ENCODE measurements at regions not wholly inside any gene's neighbourhood (a gene's known extent, or its start where the extent isn't known, plus 50 kb on each side); places are given as distances from the start of the nearest gene placed in this dataset.

- ATAC-seq, result no peak
- TF ChIP-seq ZFP3 (CRISPR knock-in tag; IDR thresholded peaks at IDR 0.05) (no peak), RARB (CRISPR knock-in tag; IDR thresholded peaks at IDR 0.05) (no peak), ZC3H10 (CRISPR knock-in tag; IDR thresholded peaks at IDR 0.05) (no peak), ISL1 (CRISPR knock-in tag; IDR thresholded peaks at IDR 0.05) (no peak), SNAI2 (CRISPR knock-in tag; IDR thresholded peaks at IDR 0.05) (no peak), TCF4 (CRISPR knock-in tag; IDR thresholded peaks at IDR 0.05; ENCODE audit: borderline replicate concordance) (no peak), ESRRG (CRISPR knock-in tag; IDR thresholded peaks at IDR 0.05) (no peak), CSRNP3 (CRISPR knock-in tag; IDR thresholded peaks at IDR 0.05) (no peak), PPARA (CRISPR knock-in tag; IDR thresholded peaks at IDR 0.05; ENCODE audit: borderline replicate concordance) (no peak), BACH2 (CRISPR knock-in tag; IDR thresholded peaks at IDR 0.05; ENCODE audit: borderline replicate concordance) (no peak), TOX (CRISPR knock-in tag; IDR thresholded peaks at IDR 0.05; ENCODE audit: borderline replicate concordance) (no peak), ARNTL (CRISPR knock-in tag; IDR thresholded peaks at IDR 0.05; ENCODE audit: borderline replicate concordance, low read depth) (no peak), GLIS3 (CRISPR knock-in tag; IDR thresholded peaks at IDR 0.05) (no peak), CREB5 (CRISPR knock-in tag; IDR thresholded peaks at IDR 0.05; ENCODE audit: low read depth) (no peak), ZNF70 (CRISPR knock-in tag; IDR thresholded peaks at IDR 0.05) (no peak)
Measured at GRCh38 chr7:4434306-4434705, 247.8 kb upstream of the FOXK1 start.

DNA sequence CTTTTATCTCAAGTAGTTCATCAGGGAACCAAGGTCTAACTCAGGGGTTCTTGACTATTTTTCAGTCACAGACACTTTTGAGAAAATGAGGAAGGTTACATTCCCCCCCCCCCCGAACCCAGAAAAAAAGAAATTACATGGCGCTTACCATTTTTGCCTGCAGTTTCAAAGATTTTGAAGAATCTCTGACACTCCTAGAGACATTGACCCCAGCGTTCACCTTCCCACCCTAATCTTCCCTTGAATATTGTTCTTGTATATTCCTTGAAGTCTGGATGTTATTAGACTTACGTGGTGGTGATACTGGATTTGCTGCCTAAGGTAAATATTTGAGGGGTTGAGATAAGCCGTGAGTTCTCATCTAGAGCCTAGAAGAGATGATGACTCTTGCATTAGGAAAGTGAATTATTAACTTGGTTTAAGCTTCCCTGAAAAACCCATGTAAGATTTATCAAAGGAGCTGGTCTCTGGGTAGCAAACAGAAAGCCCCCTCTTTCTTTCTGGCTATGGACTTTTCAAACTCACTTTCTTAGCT, 245.7 kb upstream of the FOXK1 start:
- no peak for ATAC-seq
- TF ChIP-seq ESRRG (CRISPR knock-in tag; IDR thresholded peaks at IDR 0.05), result no peak
- no peak for TF ChIP-seq GLIS3 (CRISPR knock-in tag; IDR thresholded peaks at IDR 0.05)
- no peak for TF ChIP-seq ARNTL (CRISPR knock-in tag; IDR thresholded peaks at IDR 0.05; ENCODE audit: borderline replicate concordance, low read depth)
- no peak for TF ChIP-seq BACH2 (CRISPR knock-in tag; IDR thresholded peaks at IDR 0.05; ENCODE audit: borderline replicate concordance)
- TF ChIP-seq PPARA (CRISPR knock-in tag; IDR thresholded peaks at IDR 0.05; ENCODE audit: borderline replicate concordance), result no peak
- no peak for TF ChIP-seq ZFP30 (CRISPR knock-in tag; IDR thresholded peaks at IDR 0.05)
- TF ChIP-seq SNAI2 (CRISPR knock-in tag; IDR thresholded peaks at IDR 0.05), result no peak
- no peak for TF ChIP-seq TOX (CRISPR knock-in tag; IDR thresholded peaks at IDR 0.05; ENCODE audit: borderline replicate concordance)
- TF ChIP-seq CREB5 (CRISPR knock-in tag; IDR thresholded peaks at IDR 0.05; ENCODE audit: low read depth), result no peak
- TF ChIP-seq PATZ1 (CRISPR knock-in tag; IDR thresholded peaks at IDR 0.05; ENCODE audit: borderline replicate concordance), result no peak
- no peak for TF ChIP-seq CSDC2 (CRISPR knock-in tag; IDR thresholded peaks at IDR 0.05)
- TF ChIP-seq ZNF70 (CRISPR knock-in tag; IDR thresholded peaks at IDR 0.05), result no peak
- TF ChIP-seq TCF4 (CRISPR knock-in tag; IDR thresholded peaks at IDR 0.05; ENCODE audit: borderline replicate concordance), result no peak
- no peak for TF ChIP-seq ZC3H10 (CRISPR knock-in tag; IDR thresholded peaks at IDR 0.05)
- TF ChIP-seq OSR1 (CRISPR knock-in tag; IDR thresholded peaks at IDR 0.05), result no peak

DNA sequence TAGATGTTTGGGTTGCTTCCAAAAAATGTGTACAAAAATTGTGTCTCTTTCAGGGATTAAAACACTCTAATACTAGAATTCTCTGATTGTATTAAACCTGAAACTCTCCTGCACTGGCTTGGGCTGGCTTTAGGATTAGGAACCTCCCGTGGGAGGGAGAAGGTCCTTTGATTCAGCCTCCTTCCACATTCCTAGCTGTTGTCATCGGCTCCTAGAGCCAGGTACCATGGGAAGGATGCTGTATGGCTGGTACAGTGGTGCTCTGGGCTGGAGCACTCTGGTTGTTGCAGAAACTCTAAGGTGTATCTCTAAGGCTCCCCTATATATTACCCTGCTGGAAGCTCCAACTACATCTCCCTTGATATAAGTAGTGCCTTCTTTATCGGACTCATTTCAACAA, 245.2 kb upstream of the FOXK1 start:
- no peak for TF ChIP-seq ZNF70 (CRISPR knock-in tag; IDR thresholded peaks at IDR 0.05)
- no peak for TF ChIP-seq SNAI2 (CRISPR knock-in tag; IDR thresholded peaks at IDR 0.05)
- TF ChIP-seq GLIS3 (CRISPR knock-in tag; IDR thresholded peaks at IDR 0.05), result no peak
- TF ChIP-seq CSDC2 (CRISPR knock-in tag; IDR thresholded peaks at IDR 0.05), result no peak
- TF ChIP-seq ZFP3 (CRISPR knock-in tag; IDR thresholded peaks at IDR 0.05), result no peak
- no peak for TF ChIP-seq ARNTL (CRISPR knock-in tag; IDR thresholded peaks at IDR 0.05; ENCODE audit: borderline replicate concordance, low read depth)
- TF ChIP-seq CREB5 (CRISPR knock-in tag; IDR thresholded peaks at IDR 0.05; ENCODE audit: low read depth), result no peak
- TF ChIP-seq TCF4 (CRISPR knock-in tag; IDR thresholded peaks at IDR 0.05; ENCODE audit: borderline replicate concordance), result no peak
- TF ChIP-seq ZC3H10 (CRISPR knock-in tag; IDR thresholded peaks at IDR 0.05), result no peak
- no peak for TF ChIP-seq ZNF565 (CRISPR knock-in tag; conservative IDR thresholded peaks at IDR 0.05; ENCODE audit: low read depth)
- no peak for TF ChIP-seq RARB (CRISPR knock-in tag; IDR thresholded peaks at IDR 0.05)
- no peak for TF ChIP-seq ZFP30 (CRISPR knock-in tag; IDR thresholded peaks at IDR 0.05)
- TF ChIP-seq PATZ1 (CRISPR knock-in tag; IDR thresholded peaks at IDR 0.05; ENCODE audit: borderline replicate concordance), result no peak
- no peak for TF ChIP-seq CSRNP3 (CRISPR knock-in tag; IDR thresholded peaks at IDR 0.05)
- TF ChIP-seq POU6F1 (CRISPR knock-in tag; IDR thresholded peaks at IDR 0.05; ENCODE audit: borderline replicate concordance, low read depth), result no peak
- TF ChIP-seq TOX (CRISPR knock-in tag; IDR thresholded peaks at IDR 0.05; ENCODE audit: borderline replicate concordance), result no peak
- TF ChIP-seq PPARA (CRISPR knock-in tag; IDR thresholded peaks at IDR 0.05; ENCODE audit: borderline replicate concordance), result no peak
- TF ChIP-seq OSR1 (CRISPR knock-in tag; IDR thresholded peaks at IDR 0.05), result no peak
- ATAC-seq, result no peak
